ENCODE measurements at regions not wholly inside any gene's neighbourhood (a gene's known extent, or its start where the extent isn't known, plus 50 kb on each side); places are given as distances from the start of the nearest gene placed in this dataset.

DNA sequence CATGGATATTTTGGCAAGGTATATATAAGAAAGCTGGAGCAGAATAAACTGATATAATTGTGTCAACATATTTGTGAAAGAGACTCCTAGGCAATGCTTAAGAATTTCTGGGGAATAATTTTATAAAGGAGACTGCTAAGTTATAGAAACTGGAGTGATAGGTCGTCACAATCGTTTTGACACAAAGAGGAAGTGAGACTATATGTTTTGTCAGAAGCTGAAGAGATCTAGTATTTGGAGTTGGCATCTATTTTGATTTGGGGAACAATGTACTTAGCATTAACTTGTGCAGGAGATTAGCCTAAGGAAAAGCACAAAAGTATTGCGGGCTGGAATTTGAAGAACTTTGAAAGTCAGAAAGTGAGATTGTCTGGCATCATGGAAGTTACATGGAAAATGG, 582.5 kb downstream of the TAF11L14 start:
- H3K4me1 ChIP-seq (replicated peaks in 1 of 4; ENCODE audit: control insufficient read depth in 3 of 4, insufficient read depth in 4 of 4, low read length in 3 of 4): peaks cover 0 to 3% (median 0%) of the 10 kb centered on the region in 4 experiments; a peak in 1 of 7 replicates
- no peak overlapping the region for H4K8ac ChIP-seq (ENCODE audit: extremely low read depth, insufficient read depth, low read length)
- no peak overlapping the region for H4K5ac ChIP-seq (ENCODE audit: insufficient read length, low read depth, low read length)
- H2BK15ac ChIP-seq (ENCODE audit: low read length): no peak overlapping the region
- H2AK5ac ChIP-seq (ENCODE audit: low read depth, low read length): no peak overlapping the region
- H2AFZ ChIP-seq (ENCODE audit: low read length): no peak overlapping the region
- no peaks in the 10 kb centered on the region for H3K23me2 ChIP-seq (ENCODE audit: low read depth, low read length)
- no peak overlapping the region for H3K23ac ChIP-seq (ENCODE audit: insufficient read length)
- POLR2A ChIA-PET (ENCODE audit: partially characterized antibody): no interaction called here
- H2BK5ac ChIP-seq (ENCODE audit: low read depth, low read length): no peak overlapping the region
- no peak overlapping the region for H3K18ac ChIP-seq (ENCODE audit: extremely low read depth, low read length)
- no peak overlapping the region for H2BK120ac ChIP-seq (replicated peaks; ENCODE audit: low read depth, low read length)
- H2BK12ac ChIP-seq (ENCODE audit: low read depth, low read length): no peak overlapping the region
- no peak overlapping the region for H3K27ac ChIP-seq (ENCODE audit: low read depth, low read length)
- H3K9me3 ChIP-seq (ENCODE audit: insufficient read depth in 2 of 2, low read depth in 1 of 2, low read length in 1 of 2): peaks cover 2 to 6% of the 10 kb centered on the region in 2 experiments; a peak in 2 of 4 replicates
- no peak overlapping the region for H4K91ac ChIP-seq (replicated peaks; ENCODE audit: insufficient read length, low read length)
- H3K27me3 ChIP-seq (replicated peaks in 1 of 4; ENCODE audit: control insufficient read depth in 3 of 4, extremely low read depth in 1 of 4, insufficient read depth in 3 of 4, low read length in 3 of 4): no peaks in the 10 kb centered on the region
- DNase-seq (ENCODE audit: low read depth in 1 of 2, low spot score in 2 of 2) (no peak), FAIRE-seq (no peak)
- H3K14ac ChIP-seq (ENCODE audit: insufficient read length): no peak overlapping the region
- no peak overlapping the region for H3K56ac ChIP-seq (replicated peaks; ENCODE audit: insufficient read length, low read depth, low read length)
- H3K4me3 ChIP-seq (ENCODE audit: extremely low read depth in 1 of 4, insufficient read depth in 2 of 4, low read depth in 3 of 4, low read length in 4 of 4): no peak overlapping the region
- CTCF ChIA-PET (ENCODE audit: partially characterized antibody): interaction anchor here (0.6 kb wide), 1 partner anchor 144 kb away, joined by 3 read pairs; no protein-coding TSS in a partner anchor
- H2BK20ac ChIP-seq (ENCODE audit: low read length): no peak overlapping the region
- no peak overlapping the region for H3K4ac ChIP-seq (replicated peaks; ENCODE audit: insufficient read length, low read depth, low read length)
- H3K36me3 ChIP-seq (ENCODE audit: control insufficient read depth in 2 of 4, insufficient read depth in 4 of 4, low read length in 3 of 4): no peaks in the 10 kb centered on the region; a peak in 1 of 8 replicates
- no peaks in the 10 kb centered on the region for H3K79me1 ChIP-seq (ENCODE audit: low read depth, low read length)
- WGBS, 2 experiments (ENCODE audit: extremely low coverage in 1 of 2, insufficient coverage in 1 of 2, insufficient read length in 1 of 2, insufficient replicate concordance in 2 of 2, low coverage in 1 of 2, low lambda C conversion rate in 2 of 2, missing lambda C conversion rate in 1 of 2): 94% methylated on average over 3 of the region's 3 CpGs; no CpG with 5 or more reads in 1 of the 2 experiments
- no peaks in the 10 kb centered on the region for H4K20me1 ChIP-seq (replicated peaks in 1 of 2; ENCODE audit: control insufficient read depth in 1 of 2, insufficient read depth in 2 of 2, low read length in 2 of 2)
- H3K79me2 ChIP-seq (ENCODE audit: control insufficient read depth in 1 of 2, insufficient read depth in 2 of 2, low read length in 2 of 2): no peaks in the 10 kb centered on the region
- TF ChIP-seq TAF1 (IDR thresholded peaks at IDR 0.05; ENCODE audit: low read depth, low read length): no peak
- no peak overlapping the region for H3K9ac ChIP-seq (replicated peaks in 1 of 4; ENCODE audit: extremely low read depth in 1 of 4, low read depth in 3 of 4, low read length in 3 of 4)
- H3K4me2 ChIP-seq (ENCODE audit: insufficient read depth in 1 of 2, low read depth in 2 of 2, low read length in 2 of 2): no peak overlapping the region

All from H1 (cell line).